Esophagus (tissue), 2 donors: ENCODE measurements at regions not wholly inside any gene's neighbourhood (a gene's known extent, or its start where the extent isn't known, plus 50 kb on each side); places are given as distances from the start of the nearest gene placed in this dataset.

Experiments
- H3K27ac ChIP-seq, 2 donors: one replicate each; pipeline ENCODE4 v1.5.1; 2013; ENCODE audit warnings: low read depth in 2 of 2, mild to moderate bottlenecking in 2 of 2, inconsistent platforms in 1 of 2, low read length in 1 of 2, moderate library complexity in 1 of 2
- H3K27me3 ChIP-seq, 2 donors: one replicate each; pipeline ENCODE4 v1.6.1; 2013; ENCODE audit warnings: low read length in 2 of 2, control low read depth in 1 of 2, mild to moderate bottlenecking in 1 of 2; ENCODE audit not compliant: insufficient read depth in 2 of 2, control insufficient read depth in 1 of 2
- H3K36me3 ChIP-seq, 2 donors: one replicate each; pipeline ENCODE4 v1.6.1; 2013; ENCODE audit warnings: low read length in 1 of 2; ENCODE audit not compliant: control insufficient read depth in 2 of 2, insufficient read depth in 2 of 2
- H3K4me1 ChIP-seq, 2 donors: one replicate each; pipeline ENCODE4 v1.6.1; 2013; ENCODE audit warnings: low read length in 1 of 2; ENCODE audit not compliant: control insufficient read depth in 2 of 2, insufficient read depth in 2 of 2
- H3K4me3 ChIP-seq, 2 donors: one replicate each; pipeline ENCODE4 v1.5.1; 2013; ENCODE audit warnings: low read length in 2 of 2, mild to moderate bottlenecking in 2 of 2, low read depth in 1 of 2, moderate library complexity in 1 of 2
- H3K9me3 ChIP-seq, 2 donors: one replicate each; pipeline ENCODE4 v1.6.1; 2013; ENCODE audit warnings: mild to moderate bottlenecking in 2 of 2, low read depth in 1 of 2, low read length in 1 of 2, moderate library complexity in 1 of 2; ENCODE audit not compliant: control insufficient read depth in 2 of 2, insufficient read depth in 1 of 2
- WGBS, 2 donors: extraction: QIAGEN DNeasy Blood & Tissue Kit; methylation state at CpG; one replicate each; pipeline ENCODE4 v1.1.7; 2013; 5-methylcytosine and 5-hydroxymethylcytosine counted together
- donor health status: healthy with polysubstance abuse.
- donor health status: Bipolar disorder and iron deficiency.

DNA sequence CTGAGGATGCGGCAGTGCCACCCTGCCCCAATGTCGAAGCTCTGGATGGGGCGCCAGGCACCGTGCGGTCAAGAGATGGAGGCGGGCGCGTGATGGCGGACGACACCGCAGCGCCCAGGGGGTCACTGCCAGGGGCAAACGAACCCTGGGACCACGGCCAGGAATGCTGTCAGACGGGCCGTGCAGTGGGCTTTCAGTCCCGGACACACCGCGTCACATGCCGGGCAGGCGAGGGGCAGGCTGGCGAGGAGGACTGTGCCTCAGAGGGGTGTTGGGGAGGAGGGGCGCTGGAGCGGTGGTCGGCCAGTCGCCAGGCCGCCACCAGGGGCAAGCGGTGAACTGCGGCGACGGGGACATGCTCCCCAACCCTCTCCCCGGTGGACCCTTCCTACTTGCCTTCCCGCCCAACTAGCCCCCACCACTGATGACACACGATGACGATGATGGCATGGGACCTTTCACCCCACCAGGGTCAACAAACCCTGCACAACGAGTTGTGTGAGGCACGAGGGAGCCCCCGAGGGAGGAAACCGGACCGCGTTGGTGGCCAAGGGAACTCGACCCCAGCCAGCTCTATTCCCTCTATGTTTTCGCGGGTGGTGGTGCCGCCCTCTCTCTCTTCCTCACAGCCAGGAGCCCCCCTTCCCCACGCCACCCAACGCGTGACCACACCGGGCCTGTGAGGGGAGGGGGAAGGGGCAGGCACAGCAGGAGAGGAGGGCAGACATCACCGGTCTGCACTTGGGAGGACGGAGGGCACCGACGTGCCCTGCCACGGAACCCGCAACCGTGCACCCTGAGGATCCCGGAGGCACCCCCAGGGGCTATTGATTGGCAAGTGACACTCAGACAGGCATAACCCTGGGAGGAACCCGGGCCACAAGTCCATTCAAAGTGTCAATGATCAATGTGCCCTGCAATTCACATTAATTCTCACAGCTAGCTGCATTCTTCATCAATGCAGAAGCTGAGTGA is 1960.9 kb upstream of the DEFB115 start:
- H3K4me3 ChIP-seq = no peak overlapping the region
- no peak overlapping the region for H3K27ac ChIP-seq
- H3K36me3 ChIP-seq = no peaks in the 10 kb centered on the region
- H3K27me3 ChIP-seq = no peaks in the 10 kb centered on the region
- peaks cover 24 to 34% of the 10 kb centered on the region in 2 donors for H3K9me3 ChIP-seq
- H3K4me1 ChIP-seq = no peaks in the 10 kb centered on the region
- WGBS, 2 donors = 81% methylated on average over 50 to 58 of the region's 58 CpGs

DNA sequence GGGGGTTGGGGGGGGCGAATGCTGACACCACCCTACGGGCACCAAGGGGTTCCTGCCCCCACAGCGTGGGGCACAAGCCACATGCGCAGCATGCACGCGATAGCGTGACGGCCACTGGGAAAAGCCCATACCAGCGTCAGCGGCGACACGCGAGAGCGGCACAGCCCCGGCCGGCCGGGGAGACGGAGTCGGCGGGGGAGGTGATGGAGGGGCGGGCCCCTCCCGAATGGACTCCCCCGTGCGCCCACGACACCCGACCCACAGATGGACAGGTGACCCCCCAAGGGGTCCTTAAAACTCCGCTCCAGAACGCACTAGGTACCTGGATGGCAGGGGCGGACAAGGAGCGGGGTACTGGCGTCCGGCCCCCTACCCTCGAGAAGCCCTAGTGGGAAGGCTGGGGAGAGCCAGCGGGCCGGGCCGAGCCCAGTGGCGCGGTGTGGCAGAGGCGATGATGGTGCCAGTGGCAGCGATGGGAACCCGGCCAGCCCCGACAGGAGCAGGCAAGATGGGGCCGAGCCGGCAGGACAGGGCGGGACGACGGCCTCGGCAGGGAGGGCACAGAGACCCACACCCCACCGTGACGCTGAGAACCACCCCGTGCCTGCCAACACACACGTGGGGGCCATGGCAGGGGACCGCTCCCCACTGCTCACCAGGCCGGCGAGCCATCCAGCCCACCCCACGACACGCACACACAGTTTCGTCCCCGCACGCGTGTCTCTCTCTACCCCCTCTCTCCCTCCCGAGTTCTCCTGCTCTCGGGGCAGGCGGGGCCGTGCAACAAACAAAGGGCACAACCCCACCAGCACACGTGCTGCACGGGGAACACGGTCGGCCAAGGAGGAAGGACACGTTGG is 1959.8 kb upstream of the DEFB115 start:
- Histone ChIP-seq H3K27me3 (no peaks in the 10 kb centered on the region), H3K9me3 (peaks cover 31 to 40% of the 10 kb centered on the region in 2 donors), H3K4me1 (no peaks in the 10 kb centered on the region), H3K27ac (no peak overlapping the region), H3K4me3 (no peak overlapping the region), H3K36me3 (no peaks in the 10 kb centered on the region)
- 76 to 78% methylated on average over 70 of the region's 70 CpGs for WGBS, 2 donors

DNA sequence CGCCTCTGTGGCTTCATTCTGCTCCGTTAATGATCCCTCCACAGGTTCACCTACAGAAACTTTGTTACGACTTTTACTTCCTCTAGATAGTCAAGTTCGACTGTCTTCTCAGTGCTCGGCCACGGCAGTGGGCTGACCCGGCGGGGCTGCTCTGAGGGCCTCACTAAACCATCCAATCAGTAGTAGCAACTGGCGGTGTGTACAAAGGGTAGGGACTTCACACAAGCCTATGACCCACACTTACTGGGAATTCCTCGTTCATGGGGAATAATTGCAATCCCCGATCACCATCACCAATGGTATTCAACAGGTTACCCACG is 1959.2 kb upstream of the DEFB115 start:
- no peak overlapping the region for H3K4me3 ChIP-seq
- no peak overlapping the region for H3K27ac ChIP-seq
- no peaks in the 10 kb centered on the region for H3K4me1 ChIP-seq
- WGBS, 2 donors = 77 to 83% methylated on average over 12 of the region's 12 CpGs
- peaks cover 31 to 40% of the 10 kb centered on the region in 2 donors for H3K9me3 ChIP-seq
- no peaks in the 10 kb centered on the region for H3K27me3 ChIP-seq
- H3K36me3 ChIP-seq = no peaks in the 10 kb centered on the region

DNA sequence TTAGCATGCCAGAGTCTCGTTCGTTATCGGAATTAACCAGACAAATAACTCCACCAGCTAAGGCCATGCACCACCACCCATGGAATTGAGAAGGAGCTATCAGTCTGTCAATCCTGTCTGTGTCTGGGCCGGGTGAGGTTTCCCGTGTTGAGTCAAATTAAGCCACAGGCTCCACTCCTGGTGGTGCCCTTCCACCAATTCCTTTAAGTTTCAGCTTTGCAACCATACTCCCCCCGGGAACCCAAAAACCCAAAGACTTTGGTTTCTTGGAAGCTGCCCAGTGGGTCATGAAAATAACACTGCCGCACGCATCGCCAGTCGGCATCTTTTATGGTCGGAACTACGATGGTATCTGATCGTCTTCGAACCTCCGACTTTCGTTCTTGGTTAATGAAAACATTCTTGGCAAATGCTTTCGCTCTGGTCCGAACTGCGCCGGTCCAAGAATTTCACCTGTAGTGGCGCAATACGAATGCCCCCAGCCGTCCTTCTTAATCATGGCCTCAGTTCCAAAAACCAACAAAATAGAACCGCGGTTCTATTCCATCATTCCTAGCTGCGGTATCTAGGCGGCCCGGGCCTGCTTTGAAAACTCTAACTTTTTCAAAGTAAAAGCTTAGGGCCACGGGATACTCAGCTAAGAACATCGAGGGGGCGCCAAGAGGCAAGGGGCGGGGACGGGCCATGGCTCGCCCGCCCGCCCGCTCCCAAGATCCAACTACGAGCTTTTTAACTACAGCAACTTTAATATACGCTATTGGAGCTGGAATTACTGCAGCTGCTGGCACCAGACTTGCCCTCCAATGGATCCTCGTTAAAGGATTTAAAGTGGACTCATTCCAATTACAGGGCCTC is 1958.5 kb upstream of the DEFB115 start:
- no peak overlapping the region for H3K27ac ChIP-seq

DNA sequence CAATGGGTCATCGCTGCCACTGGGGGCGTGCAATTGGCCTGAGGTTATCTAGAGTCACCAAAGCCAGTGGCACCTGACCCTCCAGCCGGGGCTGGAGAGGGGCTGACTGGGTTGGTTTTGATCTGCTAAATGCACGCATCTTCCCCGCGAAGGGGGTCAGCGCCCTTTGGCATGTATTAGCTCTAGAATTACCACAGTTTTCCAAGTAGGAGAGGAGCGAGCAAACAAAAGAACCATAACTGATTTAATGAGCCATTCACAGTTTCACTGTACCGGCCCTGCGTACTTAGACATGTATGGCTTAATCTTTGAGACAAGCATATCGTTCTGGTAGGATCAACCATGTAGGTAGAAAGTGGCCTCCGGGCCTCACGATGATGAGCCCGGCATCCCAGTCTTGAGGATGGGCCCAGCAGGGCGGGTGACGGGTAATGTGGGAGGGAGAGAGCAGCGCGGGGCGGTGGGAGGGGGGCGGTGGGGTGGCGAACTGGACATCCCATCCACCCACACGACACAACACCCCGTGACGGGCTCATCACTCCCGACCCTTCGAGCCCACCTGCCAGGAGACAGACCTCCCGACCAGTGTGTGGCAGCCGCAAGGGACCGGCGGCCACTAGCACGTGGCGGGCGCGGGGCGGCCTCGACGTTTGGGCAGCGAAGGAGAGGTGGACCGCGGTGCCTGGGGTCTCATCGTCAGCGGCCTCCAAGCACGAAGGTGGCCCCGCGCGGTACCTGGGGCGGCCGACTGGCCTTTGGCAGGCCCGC is 1957.5 kb upstream of the DEFB115 start:
- Histone ChIP-seq H3K4me1 (no peaks in the 10 kb centered on the region), H3K36me3 (no peaks in the 10 kb centered on the region), H3K27me3 (no peaks in the 10 kb centered on the region), H3K9me3 (peaks cover 34 to 40% of the 10 kb centered on the region in 2 donors), H3K4me3 (no peak overlapping the region), H3K27ac (no peak overlapping the region)
- WGBS, 2 donors = 79 to 85% methylated on average over 44 to 49 of the region's 49 CpGs

More for the DNA sequence above, 1958.5 kb upstream of the DEFB115 start:
- no peak overlapping the region for H3K4me3 ChIP-seq
- WGBS, 2 donors = 84 to 85% methylated on average over 40 of the region's 40 CpGs
- H3K4me1 ChIP-seq = no peaks in the 10 kb centered on the region
- H3K36me3 ChIP-seq = no peaks in the 10 kb centered on the region
- peaks cover 34 to 40% of the 10 kb centered on the region in 2 donors for H3K9me3 ChIP-seq
- H3K27me3 ChIP-seq = no peaks in the 10 kb centered on the region

DNA sequence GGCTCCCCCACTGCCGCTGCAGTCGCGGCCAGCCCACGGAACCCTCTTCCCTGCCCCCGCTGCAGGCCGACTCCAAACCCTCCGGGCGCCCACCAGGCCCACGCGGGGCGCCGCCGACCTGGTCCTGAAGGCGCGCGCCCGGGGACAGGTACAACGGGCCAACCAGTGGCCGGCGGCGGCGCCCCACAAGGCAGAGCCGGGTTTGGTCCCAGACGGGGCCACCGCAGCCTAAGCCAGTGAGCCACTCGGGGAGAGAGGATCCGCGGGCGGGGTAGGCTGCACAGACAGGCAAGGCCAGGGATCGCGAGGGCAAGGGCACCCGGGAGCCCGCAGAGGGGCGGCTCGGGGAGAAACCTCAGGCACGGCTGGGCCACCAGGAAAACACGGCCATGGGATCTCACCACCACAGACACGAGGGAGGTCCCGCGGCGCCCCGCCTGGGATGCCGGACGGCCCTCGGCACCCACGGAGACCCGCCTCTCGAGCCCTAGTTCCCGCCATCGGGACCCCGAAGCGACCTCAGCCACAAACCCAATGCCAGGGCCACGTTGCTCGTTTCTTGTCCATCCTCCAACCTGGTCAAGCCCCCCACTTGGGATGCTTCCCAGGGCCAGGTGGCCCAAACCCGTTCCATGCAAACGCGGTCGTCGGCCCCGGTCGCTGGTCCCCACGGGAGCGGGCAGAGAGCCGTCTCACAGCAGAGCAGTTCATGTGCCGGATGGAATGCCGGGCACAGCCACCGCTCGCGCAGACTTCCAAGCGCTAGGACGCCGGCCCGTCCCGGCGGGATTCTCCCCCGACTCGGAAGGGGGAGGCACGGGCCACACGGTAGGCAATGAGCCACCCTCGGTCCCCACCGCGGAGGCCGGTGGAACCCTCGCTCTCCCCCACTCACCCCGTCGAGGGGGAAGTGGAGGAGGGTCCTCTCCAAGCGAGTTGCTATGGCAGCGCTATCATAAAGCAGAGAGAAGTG is 1956.6 kb upstream of the DEFB115 start:
- no peak overlapping the region for H3K27ac ChIP-seq
- H3K36me3 ChIP-seq = no peaks in the 10 kb centered on the region
- H3K9me3 ChIP-seq = peaks cover 34 to 40% of the 10 kb centered on the region in 2 donors
- no peak overlapping the region for H3K4me3 ChIP-seq
- WGBS, 2 donors = 70 to 84% methylated on average over 74 to 88 of the region's 88 CpGs
- no peaks in the 10 kb centered on the region for H3K27me3 ChIP-seq
- H3K4me1 ChIP-seq = no peaks in the 10 kb centered on the region

DNA sequence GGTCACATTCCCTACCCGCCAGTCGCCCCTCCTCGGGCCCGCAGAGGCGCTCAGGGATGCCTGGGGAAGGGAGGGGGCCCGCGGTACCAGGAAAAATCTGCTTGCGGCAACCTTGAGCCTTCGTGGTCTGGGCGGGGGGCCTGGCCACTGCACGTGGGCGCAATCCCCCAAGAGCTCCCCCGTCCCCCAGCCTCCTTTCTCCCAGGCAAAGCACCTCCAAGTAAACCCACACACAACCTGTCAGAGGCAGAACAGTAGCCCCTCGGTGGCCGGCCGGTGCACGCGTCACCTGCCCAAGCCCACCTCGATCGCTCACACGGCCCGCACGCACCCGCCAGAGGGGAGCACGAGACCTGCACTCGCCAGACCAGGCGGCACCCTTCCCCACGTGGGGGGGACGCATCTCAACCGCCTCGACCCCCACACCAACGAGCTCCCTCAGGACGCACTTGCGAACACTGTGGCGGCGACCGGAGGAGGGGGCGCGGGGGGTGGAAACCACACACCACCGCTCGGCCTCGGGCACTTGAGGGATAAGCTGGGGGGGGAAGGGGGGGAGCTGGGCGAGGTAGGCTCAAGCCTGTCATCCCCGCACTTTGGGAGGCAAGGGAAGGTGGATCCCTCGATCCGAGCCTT is 1955.7 kb upstream of the DEFB115 start:
- no peak overlapping the region for H3K27ac ChIP-seq
- peaks cover 29 to 36% of the 10 kb centered on the region in 2 donors for H3K9me3 ChIP-seq
- H3K27me3 ChIP-seq = no peaks in the 10 kb centered on the region
- H3K36me3 ChIP-seq = no peaks in the 10 kb centered on the region
- H3K4me1 ChIP-seq = no peaks in the 10 kb centered on the region
- no peak overlapping the region for H3K4me3 ChIP-seq
- WGBS, 2 donors = 73 to 86% methylated on average over 46 of the region's 46 CpGs
